ENCODE measurements at regions not wholly inside any gene's neighbourhood (a gene's known extent, or its start where the extent isn't known, plus 50 kb on each side); places are given as distances from the start of the nearest gene placed in this dataset.
"Not testable (repeated sequence)": the region's sequence is repeated elsewhere in the genome, so short reads cannot be mapped to it uniquely, and the experiment has no call there.

DNA sequence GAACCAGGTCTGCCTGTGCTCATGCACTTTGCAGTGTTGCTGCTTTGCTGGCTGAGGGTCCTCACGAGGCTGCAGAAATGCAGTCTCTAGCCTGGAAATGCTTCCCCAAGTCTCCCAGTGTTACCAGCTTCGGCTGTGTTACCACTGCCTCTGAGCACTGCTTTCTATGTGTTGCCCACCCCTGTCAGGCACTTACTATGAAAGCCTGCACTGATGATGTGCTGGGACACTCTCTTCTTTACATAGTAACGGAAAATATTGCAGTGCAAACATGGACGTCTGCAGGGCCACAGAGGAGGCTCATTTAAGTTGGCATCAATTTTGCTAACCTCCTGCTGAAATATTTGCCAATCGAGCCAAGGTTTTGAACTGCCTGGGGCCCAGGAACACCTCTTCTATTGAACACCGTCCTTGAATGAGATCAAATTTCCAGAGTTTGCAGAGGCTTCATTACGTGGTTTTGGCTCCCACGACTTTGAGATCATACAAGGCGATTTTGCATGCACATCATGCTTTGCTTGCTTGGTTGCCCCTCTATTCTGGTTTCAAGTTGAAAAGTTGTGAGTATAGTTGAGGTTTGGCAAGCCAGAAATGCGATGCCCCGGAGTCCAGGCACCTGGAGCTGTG, 404.7 kb upstream of the PODXL start:
- DNase-seq (ENCODE audit: low spot score), result no peak

GRCh38 chr7:131959106-131959812, 402.8 kb upstream of the PODXL start:
- DNase-seq (ENCODE audit: low spot score), result no peak

- DNase-seq (ENCODE audit: low spot score), result no peak
Measured at GRCh38 chr7:131957338-131958020, 401.1 kb upstream of the PODXL start.

DNA sequence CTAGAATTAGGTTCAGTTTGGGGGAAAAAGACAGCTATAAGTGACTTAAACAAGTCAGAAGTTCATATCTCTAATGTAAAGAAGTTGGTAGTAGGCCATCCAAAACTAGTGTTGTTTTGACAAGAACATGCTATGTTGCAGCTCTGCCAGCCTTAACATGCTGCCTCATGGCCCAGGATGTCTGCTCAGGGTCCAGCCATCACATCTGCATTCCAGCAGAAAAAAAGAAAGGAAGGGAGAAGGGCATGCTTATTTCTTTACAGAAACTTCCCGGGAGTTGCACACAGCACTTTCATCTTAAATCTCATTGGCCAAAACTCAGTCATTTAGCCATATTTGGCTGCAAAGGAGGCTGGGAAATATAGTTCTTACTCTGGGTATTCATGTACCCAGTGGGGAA, 400.4 kb upstream of the PODXL start:
- no peak for DNase-seq (ENCODE audit: low spot score)

DNA sequence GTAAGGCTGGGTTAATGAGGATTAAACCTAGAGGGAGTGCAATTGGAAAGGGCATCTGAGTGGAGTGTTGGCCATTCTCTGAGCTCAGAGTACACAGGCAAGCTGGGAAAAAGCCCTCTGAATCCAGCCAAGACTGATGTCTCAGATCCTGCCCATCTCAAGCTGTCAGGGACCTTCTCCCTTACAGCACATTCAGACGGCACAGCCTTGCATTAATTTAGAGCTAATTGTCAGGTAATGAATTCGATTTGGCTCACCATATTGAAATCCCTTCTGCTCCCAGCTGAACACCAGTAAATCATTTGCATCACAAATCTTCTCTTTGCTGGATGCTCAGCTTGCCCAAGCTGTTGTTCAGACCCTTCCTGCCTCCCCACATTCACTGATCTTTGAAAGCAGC, 399.3 kb upstream of the PODXL start:
- DNase-seq (ENCODE audit: low spot score), result no peak

DNA sequence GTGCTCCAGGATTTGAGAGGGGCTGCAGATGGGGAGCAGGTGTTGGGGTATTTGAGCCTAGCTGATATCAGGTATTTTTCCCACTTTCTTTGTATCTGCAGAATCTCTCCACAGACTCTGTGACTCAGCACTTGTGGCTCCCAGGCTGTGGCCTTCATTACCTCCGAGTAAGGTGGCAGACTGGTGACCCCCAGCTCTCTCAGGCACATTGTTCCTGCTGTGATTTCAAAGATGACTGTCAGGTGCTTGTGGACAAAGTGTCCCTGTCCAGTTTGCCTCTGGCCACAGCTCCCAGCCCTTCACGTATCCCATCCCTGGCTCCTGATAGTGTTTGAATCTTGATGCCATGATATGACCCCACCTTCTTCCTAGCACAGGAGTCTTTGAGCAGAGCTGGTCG, 396.8 kb upstream of the PODXL start:
- no peak for DNase-seq (ENCODE audit: low spot score)

- DNase-seq (ENCODE audit: low spot score), result no peak
Measured at GRCh38 chr7:131952365-131952764, 395.9 kb upstream of the PODXL start.

- DNase-seq (ENCODE audit: low spot score), result no peak
Measured at GRCh38 chr7:131950758-131951157, 394.3 kb upstream of the PODXL start.

DNA sequence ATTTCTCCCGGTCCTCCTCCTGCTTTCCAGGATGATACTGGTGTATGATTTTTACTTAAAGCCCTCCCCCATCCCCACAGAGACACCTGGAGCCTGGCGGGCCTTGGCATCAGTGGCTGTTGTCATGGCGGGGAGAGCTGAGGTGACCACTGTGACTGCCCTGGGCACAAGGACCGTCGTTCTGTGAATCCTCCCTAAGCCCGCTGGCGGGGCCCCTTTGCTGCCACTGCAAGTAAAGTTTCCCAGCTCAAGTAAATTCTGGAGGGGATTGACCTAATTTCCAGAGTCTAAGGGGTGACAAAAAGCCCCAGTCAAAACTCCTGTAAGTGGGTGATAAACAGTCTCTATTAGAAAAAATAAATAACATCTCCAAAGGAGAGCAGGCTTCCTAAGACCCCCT, 393.2 kb upstream of the PODXL start:
- no peak for DNase-seq (ENCODE audit: low spot score)

- DNase-seq (ENCODE audit: low spot score), result no peak
Measured at GRCh38 chr7:131948434-131949053, 392.1 kb upstream of the PODXL start.

GRCh38 chr7:131947661-131948060, 391.2 kb upstream of the PODXL start:
- DNase-seq (ENCODE audit: low spot score), result no peak

DNA sequence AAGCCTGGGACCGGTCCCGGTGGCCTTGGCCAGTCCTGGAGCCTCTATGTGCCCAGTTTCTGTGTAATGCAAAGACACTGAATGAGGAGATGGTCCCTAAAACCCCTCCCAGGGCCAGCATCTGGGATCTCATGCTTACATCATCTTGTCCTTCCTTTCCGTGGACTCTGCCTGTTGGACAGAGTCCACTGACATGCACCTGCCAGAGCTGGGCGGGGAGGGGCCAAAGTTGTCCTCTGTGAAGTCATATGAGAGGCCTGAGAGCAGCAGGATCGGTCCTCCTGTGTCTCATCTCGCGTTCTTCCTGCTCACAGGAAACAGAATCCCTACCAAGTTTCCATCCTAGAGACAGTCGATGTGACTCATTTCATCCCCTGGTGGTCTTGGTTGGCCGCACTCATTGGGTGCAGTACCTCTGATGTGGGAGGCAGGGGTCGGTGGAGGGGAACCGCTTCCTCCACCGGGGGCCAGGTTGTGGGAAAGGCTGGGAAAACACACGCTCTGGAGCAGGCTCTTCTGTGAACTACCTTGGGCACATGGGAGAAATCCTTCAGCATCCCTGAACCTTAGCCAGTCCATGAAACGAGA, 389.6 kb upstream of the PODXL start:
- no peak for DNase-seq (ENCODE audit: low spot score)

DNA sequence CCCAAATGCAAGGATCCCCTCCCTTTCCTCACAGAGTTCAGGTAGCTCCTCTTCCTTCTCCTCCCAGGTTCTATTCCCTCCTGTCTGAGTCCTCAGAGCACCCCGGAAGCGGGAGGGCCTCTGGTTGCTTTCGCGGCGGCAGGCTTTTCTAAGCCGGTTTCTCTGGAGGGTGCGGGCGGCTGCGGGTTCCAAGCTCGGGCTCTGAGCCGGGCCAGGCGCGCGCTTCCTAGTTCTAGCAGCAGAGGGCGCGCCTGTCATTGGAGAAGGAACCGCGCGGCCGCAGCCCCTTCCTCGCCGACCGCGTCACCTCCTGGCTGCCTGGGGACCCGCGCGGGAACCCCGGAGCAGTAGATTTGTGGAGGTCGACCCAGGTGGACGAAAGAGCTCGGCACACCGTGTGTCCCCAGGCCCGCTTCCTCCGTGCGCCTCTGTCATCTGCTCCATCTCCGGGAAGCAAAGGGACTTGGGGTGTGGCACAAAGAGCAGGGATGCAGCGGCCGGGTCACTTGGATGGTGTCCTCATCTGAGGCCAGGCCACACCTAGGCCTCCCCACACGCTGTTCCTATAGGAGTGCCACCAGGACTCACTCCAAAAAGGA, 389.0 kb upstream of the PODXL start:
- DNase-seq (ENCODE audit: low spot score), result peak; percentile 59

DNA sequence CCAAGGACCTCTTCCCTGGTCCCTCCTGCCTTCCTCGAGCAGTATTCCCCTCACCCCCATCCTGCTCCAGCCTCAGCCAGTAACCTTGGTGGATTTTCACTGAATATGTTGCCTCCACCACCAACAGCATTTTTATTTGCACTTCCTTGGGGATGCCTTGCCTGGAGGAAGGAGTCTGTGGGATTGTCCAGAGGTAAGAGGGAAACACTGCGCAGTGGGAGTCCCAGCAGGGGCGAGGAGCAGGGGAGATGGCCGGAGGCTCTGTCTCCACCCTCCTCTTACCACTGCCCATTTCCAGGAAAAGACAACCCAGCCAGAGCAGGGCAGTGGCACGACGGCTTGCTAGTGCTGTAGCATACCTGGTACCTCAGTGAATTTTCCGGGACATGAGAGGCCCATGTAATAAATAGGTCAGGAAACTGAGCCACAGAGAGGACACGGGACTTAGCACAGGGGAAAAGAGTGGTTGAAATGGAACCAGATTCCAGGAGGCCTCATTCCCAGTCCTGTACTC, 388.2 kb upstream of the PODXL start:
- DNase-seq (ENCODE audit: low spot score), result no peak

- no peak for DNase-seq (ENCODE audit: low spot score)
Measured at GRCh38 chr7:131943646-131944045, 387.2 kb upstream of the PODXL start.

DNA sequence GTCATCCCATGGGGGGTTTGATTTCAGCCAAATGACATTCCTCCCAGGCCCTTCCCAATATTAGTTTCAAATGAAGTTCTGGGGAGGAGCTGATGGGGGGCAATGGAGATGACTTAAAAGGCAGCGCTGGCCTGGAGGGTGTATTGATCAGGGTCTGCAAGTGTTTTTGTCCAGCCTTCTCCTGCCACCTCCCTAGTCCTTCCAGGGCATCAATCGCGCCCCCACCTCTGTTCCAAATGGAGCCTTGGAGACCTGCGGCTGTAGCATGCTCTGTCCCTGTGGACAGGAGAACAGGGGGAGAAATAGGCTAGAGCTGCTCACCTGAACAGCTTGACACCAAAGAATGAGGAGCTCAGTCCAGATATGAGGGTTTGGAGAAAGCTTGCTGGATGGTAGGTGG, 386.8 kb upstream of the PODXL start:
- DNase-seq (ENCODE audit: low spot score), result no peak

- DNase-seq (ENCODE audit: low spot score), result no peak
Measured at GRCh38 chr7:131942287-131943150, 386.1 kb upstream of the PODXL start.

DNA sequence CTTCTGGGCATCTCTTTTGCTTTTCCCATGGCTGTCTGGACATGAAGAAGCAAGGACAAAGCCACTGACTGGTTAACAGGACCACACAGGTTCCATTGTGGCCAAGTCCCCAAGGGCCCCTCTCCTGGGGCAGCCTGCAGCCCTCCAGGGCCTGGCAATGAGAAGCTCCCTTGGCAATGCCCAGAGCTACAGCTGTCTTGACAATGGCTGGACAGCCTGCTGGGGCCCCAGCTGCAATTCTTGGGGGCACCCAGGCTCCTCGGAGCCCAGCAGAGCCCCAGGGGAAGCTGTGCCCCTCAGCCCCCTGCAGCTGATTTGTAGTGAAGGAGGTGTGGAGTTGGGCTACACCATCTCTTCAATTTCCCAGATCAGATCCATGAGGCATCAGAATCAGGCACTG, 384.9 kb upstream of the PODXL start:
- no peak for DNase-seq (ENCODE audit: low spot score)

GRCh38 chr7:131940621-131941165, 384.3 kb upstream of the PODXL start:
- DNase-seq (ENCODE audit: low spot score), result no peak

DNA sequence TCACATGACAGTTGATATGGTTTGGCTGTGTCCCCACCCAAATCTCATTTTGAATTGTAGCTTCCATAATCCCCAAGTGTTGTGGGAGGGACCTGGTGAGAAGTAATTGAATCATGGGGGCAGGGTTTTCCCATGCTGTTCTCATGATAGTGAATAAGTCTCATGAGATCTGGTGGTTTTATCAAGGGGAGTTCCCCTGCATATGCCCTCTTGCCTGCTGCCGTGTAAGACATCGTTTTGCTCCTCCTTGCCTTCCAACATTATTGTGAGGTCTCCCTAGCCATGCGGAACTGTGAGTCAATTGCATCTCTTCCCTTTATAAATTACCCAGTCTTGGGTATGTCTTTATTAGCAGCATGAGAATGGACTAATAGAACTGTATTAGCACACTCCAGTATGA, 382.4 kb upstream of the PODXL start:
- not testable (repeated sequence) for DNase-seq (ENCODE audit: low spot score)

- no peak for DNase-seq (ENCODE audit: low spot score)
Measured at GRCh38 chr7:131937868-131938267, 381.4 kb upstream of the PODXL start.
